Skeletal muscle satellite cell (primary cell): ENCODE measurements at regions not wholly inside any gene's neighbourhood (a gene's known extent, or its start where the extent isn't known, plus 50 kb on each side); places are given as distances from the start of the nearest gene placed in this dataset.
"Not testable (repeated sequence)": the region's sequence is repeated elsewhere in the genome, so short reads cannot be mapped to it uniquely, and the experiment has no call there.

Experiments
- H3K27me3 ChIP-seq: 2 replicates; pipeline ENCODE4 v1.7.0; 2013; ENCODE audit warnings: low read length; ENCODE audit not compliant: control insufficient read depth, insufficient read depth
- H3K36me3 ChIP-seq: 2 replicates; pipeline ENCODE4 v1.7.0; 2013; ENCODE audit warnings: mild to moderate bottlenecking, control low read depth, low read length; ENCODE audit not compliant: insufficient read depth
- H3K4me1 ChIP-seq: 2 replicates; pipeline ENCODE4 v1.7.0; 2013; ENCODE audit warnings: low read length; ENCODE audit not compliant: control insufficient read depth, insufficient read depth
- H3K4me2 ChIP-seq: 2 replicates; pipeline ENCODE4 v1.7.0; 2013; ENCODE audit warnings: mild to moderate bottlenecking, low read length
- H3K4me3 ChIP-seq: 2 replicates; pipeline ENCODE4 v1.7.0; 2013; ENCODE audit warnings: low read length
- H3K9ac ChIP-seq: 2 replicates; pipeline ENCODE4 v1.7.0; 2013; ENCODE audit warnings: mild to moderate bottlenecking, low read depth, low read length, moderate library complexity
- H3K9me3 ChIP-seq: replicated peaks from 2 replicates; pipeline ENCODE4 v1.7.0; 2013; ENCODE audit warnings: mild to moderate bottlenecking, control low read depth, low read length

GRCh38 chr6:153405931-153406330, 274.8 kb upstream of the RGS17 start:
- Histone ChIP-seq H3K27me3 (no peaks in the 10 kb centered on the region), H3K4me1 (no peaks in the 10 kb centered on the region), H3K4me2 (no peak overlapping the region), H3K36me3 (no peaks in the 10 kb centered on the region), H3K4me3 (no peak overlapping the region), H3K9me3 (no peaks in the 10 kb centered on the region), H3K9ac (no peak overlapping the region)

GRCh38 chr6:153401751-153402150, 270.7 kb upstream of the RGS17 start:
- H3K9me3 ChIP-seq: no peaks in the 10 kb centered on the region
- H3K36me3 ChIP-seq: no peaks in the 10 kb centered on the region
- no peaks in the 10 kb centered on the region for H3K4me1 ChIP-seq
- no peak overlapping the region for H3K9ac ChIP-seq
- no peak overlapping the region for H3K4me2 ChIP-seq
- no peaks in the 10 kb centered on the region for H3K27me3 ChIP-seq
- no peak overlapping the region for H3K4me3 ChIP-seq

GRCh38 chr6:153392156-153392555, 261.1 kb upstream of the RGS17 start:
- H3K36me3 ChIP-seq: no peaks in the 10 kb centered on the region
- H3K4me2 ChIP-seq: no peak overlapping the region
- no peaks in the 10 kb centered on the region for H3K4me1 ChIP-seq
- no peak overlapping the region for H3K4me3 ChIP-seq
- no peaks in the 10 kb centered on the region for H3K27me3 ChIP-seq
- H3K9me3 ChIP-seq: no peaks in the 10 kb centered on the region
- H3K9ac ChIP-seq: no peak overlapping the region

- Histone ChIP-seq H3K36me3 (no peaks in the 10 kb centered on the region), H3K27me3 (no peaks in the 10 kb centered on the region), H3K9ac (no peak overlapping the region), H3K4me1 (no peaks in the 10 kb centered on the region), H3K4me2 (no peak overlapping the region), H3K4me3 (no peak overlapping the region), H3K9me3 (no peaks in the 10 kb centered on the region)
These were observed 242.8 kb upstream of the RGS17 start for GRCh38 chr6:153373869-153374268.

GRCh38 chr6:153368131-153368530, 237.0 kb upstream of the RGS17 start:
- Histone ChIP-seq H3K9ac (no peak overlapping the region), H3K4me2 (no peak overlapping the region), H3K4me1 (no peaks in the 10 kb centered on the region), H3K27me3 (no peaks in the 10 kb centered on the region), H3K9me3 (no peaks in the 10 kb centered on the region), H3K4me3 (no peak overlapping the region), H3K36me3 (no peaks in the 10 kb centered on the region)

- Histone ChIP-seq H3K27me3 (no peaks in the 10 kb centered on the region), H3K4me2 (no peak overlapping the region), H3K9ac (no peak overlapping the region), H3K9me3 (no peaks in the 10 kb centered on the region), H3K36me3 (no peaks in the 10 kb centered on the region), H3K4me1 (no peaks in the 10 kb centered on the region), H3K4me3 (no peak overlapping the region)
These were observed 235.9 kb upstream of the RGS17 start for GRCh38 chr6:153367021-153367420.

- Histone ChIP-seq H3K4me1 (no peaks in the 10 kb centered on the region), H3K9me3 (no peaks in the 10 kb centered on the region), H3K27me3 (no peaks in the 10 kb centered on the region), H3K4me3 (no peak overlapping the region), H3K9ac (no peak overlapping the region), H3K36me3 (no peaks in the 10 kb centered on the region), H3K4me2 (no peak overlapping the region)
These were observed 226.3 kb upstream of the RGS17 start for GRCh38 chr6:153357391-153357790.

GRCh38 chr6:153340568-153340967, 209.5 kb upstream of the RGS17 start:
- Histone ChIP-seq H3K4me1 (no peaks in the 10 kb centered on the region), H3K4me3 (no peak overlapping the region), H3K9me3 (no peaks in the 10 kb centered on the region)

GRCh38 chr6:153334121-153334520, 203.0 kb upstream of the RGS17 start:
- Histone ChIP-seq H3K4me1 (no peaks in the 10 kb centered on the region), H3K9ac (no peak overlapping the region), H3K4me3 (no peak overlapping the region), H3K4me2 (no peak overlapping the region), H3K27me3 (no peaks in the 10 kb centered on the region), H3K9me3 (no peaks in the 10 kb centered on the region), H3K36me3 (no peaks in the 10 kb centered on the region)

More at GRCh38 chr6:153340568-153340967, 209.5 kb upstream of the RGS17 start:
- Histone ChIP-seq H3K27me3 (peaks cover 4% of the 10 kb centered on the region), H3K9ac (no peak overlapping the region), H3K4me2 (no peak overlapping the region), H3K36me3 (no peaks in the 10 kb centered on the region)

- not testable (repeated sequence) for H3K9ac ChIP-seq, H3K36me3 ChIP-seq, H3K4me1 ChIP-seq, H3K27me3 ChIP-seq, H3K9me3 ChIP-seq, H3K4me2 ChIP-seq, H3K4me3 ChIP-seq
These were observed 200.1 kb upstream of the RGS17 start for GRCh38 chr6:153331221-153331620.

GRCh38 chr6:153328194-153328593, 197.1 kb upstream of the RGS17 start:
- H3K9me3 ChIP-seq: no peaks in the 10 kb centered on the region
- H3K36me3 ChIP-seq: no peaks in the 10 kb centered on the region
- H3K4me3 ChIP-seq: no peak overlapping the region
- no peak overlapping the region for H3K4me2 ChIP-seq
- no peaks in the 10 kb centered on the region for H3K4me1 ChIP-seq
- H3K27me3 ChIP-seq: no peaks in the 10 kb centered on the region
- H3K9ac ChIP-seq: no peak overlapping the region

GRCh38 chr6:153325661-153326060, 194.6 kb upstream of the RGS17 start:
- Histone ChIP-seq H3K4me2 (no peak overlapping the region), H3K36me3 (no peaks in the 10 kb centered on the region), H3K9me3 (no peaks in the 10 kb centered on the region), H3K27me3 (no peaks in the 10 kb centered on the region), H3K9ac (no peak overlapping the region), H3K4me3 (no peak overlapping the region), H3K4me1 (no peaks in the 10 kb centered on the region)
